Duodenal mucosa (tissue), 2 donors: ENCODE measurements at regions not wholly inside any gene's neighbourhood (a gene's known extent, or its start where the extent isn't known, plus 50 kb on each side); places are given as distances from the start of the nearest gene placed in this dataset.

Source experiments
- H3K27ac ChIP-seq: one replicate; pipeline ENCODE4 v1.7.0; 2013; ENCODE audit warnings: low read depth, low read length
- H3K27me3 ChIP-seq, 2 donors: one replicate each; pipeline ENCODE4 v1.7.0; 2013; ENCODE audit warnings: low read length in 2 of 2, control low read depth in 1 of 2; ENCODE audit not compliant: insufficient read depth in 2 of 2, control insufficient read depth in 1 of 2
- H3K36me3 ChIP-seq, 2 donors: one replicate each; pipeline ENCODE4 v1.7.0; 2013; ENCODE audit warnings: low read length in 2 of 2, control low read depth in 1 of 2; ENCODE audit not compliant: insufficient read depth in 2 of 2, control insufficient read depth in 1 of 2
- H3K4me1 ChIP-seq, 2 donors: one replicate each; pipeline ENCODE4 v1.7.0; 2013; ENCODE audit warnings: low read length in 2 of 2, control low read depth in 1 of 2; ENCODE audit not compliant: insufficient read depth in 2 of 2, control insufficient read depth in 1 of 2
- H3K4me3 ChIP-seq, 2 donors: one replicate each; pipeline ENCODE4 v1.7.0; 2013; ENCODE audit warnings: low read length in 2 of 2, low read depth in 1 of 2
- H3K9ac ChIP-seq, 2 donors: one replicate each; pipeline ENCODE4 v1.7.0; 2013; ENCODE audit warnings: low read length in 2 of 2, low read depth in 1 of 2
- H3K9me3 ChIP-seq, 2 donors: one replicate each; pipeline ENCODE4 v1.7.0; 2013; ENCODE audit warnings: low read length in 2 of 2, control low read depth in 1 of 2; ENCODE audit not compliant: control insufficient read depth in 1 of 2

DNA sequence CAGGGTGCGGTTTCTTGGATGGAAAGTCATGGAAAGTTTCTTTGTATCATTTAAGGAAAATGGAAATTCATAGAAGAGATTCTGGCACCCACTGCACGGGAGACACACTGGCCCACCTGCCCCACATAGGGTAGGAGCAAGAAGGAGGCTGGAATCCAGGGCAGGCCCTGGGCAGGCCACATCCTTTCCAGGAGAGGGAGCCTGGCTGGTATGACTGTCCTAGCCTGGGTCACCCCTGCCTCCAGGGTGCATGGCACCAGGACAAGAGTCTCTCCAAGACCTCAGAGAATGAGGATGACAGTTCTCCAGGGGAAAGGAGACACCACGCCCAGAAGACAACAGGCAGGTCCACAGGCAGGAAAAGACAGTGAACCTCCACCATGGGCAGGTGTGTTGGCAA, 297.2 kb downstream of the TCERG1L start:
- no peak overlapping the region for H3K9ac ChIP-seq
- H3K27ac ChIP-seq = no peak overlapping the region
- H3K36me3 ChIP-seq = no peaks in the 10 kb centered on the region
- no peaks in the 10 kb centered on the region for H3K27me3 ChIP-seq
- no peaks in the 10 kb centered on the region for H3K4me1 ChIP-seq
- H3K4me3 ChIP-seq = no peak overlapping the region
- no peaks in the 10 kb centered on the region for H3K9me3 ChIP-seq

DNA sequence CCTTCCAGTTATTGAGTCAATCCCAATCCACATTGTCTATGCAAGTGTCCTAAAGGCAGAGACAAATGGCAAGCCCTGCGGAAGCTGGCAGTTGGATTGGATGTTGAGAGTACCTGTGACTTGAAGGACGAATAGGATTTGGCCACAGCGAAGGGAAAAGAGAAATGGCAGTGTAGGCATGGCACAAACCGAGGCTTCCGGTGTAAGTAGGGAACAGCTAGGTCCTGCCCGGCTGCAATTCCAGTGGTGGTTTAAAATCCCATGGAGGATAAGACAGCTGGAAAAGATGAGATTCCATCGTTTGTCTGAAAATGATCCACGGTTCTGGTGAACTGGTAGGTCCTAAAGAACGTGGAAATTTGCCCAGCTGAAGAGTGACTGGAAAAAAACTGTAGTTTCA, 296.2 kb downstream of the TCERG1L start:
- Histone ChIP-seq H3K36me3 (no peaks in the 10 kb centered on the region), H3K27me3 (no peaks in the 10 kb centered on the region), H3K4me3 (no peak overlapping the region), H3K27ac (no peak overlapping the region), H3K9me3 (no peaks in the 10 kb centered on the region), H3K4me1 (no peaks in the 10 kb centered on the region), H3K9ac (no peak overlapping the region)

DNA sequence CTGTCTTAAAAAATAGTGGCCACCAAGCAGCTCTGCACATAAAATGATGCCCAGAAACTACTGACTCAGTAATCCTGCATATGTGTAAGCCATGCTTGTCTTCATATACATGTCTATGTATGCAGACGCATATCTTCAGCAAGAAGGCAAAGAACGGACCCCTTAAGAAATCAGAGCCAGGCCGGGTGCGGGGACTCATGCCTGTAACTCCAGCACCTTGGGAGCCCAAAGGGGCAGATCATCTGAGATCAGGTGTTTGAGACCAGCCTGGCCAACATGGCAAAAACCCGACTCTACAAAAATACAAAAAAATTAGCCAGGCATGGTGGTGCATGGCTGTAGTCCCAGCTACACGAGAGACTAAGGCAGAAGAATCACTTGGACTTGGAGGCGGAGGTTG, 295.0 kb downstream of the TCERG1L start:
- no peak overlapping the region for H3K4me3 ChIP-seq

DNA sequence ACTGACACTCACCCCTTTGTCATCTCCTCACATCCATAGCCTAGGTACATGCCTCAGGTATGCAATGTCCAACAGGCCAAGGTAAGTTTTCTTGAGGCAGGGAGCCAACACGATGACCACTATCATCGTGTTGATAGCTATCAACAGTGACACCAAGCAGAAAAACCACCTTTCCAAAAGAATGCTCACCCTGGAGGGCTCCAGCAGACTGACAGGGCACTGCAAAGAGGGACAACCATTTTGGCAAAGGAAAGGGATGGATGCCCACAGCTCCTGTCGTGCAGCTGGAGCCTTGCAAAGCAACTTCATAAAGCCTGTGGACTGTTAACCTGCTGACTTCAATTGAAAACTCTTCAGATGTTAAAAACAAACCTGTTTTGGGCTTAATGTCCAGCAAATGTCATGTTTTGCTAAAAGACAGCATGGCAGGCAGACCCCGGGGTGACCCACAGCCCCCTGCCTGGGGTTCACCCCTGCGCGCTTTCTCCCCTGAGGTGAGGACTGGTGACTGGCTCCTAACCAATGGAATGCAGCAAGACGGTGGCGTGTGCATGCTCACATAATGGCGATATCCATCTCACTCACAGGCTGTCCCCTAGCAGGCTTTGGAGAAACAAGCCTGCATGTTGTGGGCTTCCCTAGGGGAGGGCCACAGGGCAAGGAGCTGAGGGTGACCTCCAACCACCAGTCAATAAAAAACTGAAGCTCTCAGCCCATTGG, 293.8 kb downstream of the TCERG1L start:
- no peaks in the 10 kb centered on the region for H3K36me3 ChIP-seq
- no peak overlapping the region for H3K4me3 ChIP-seq
- no peaks in the 10 kb centered on the region for H3K27me3 ChIP-seq
- H3K9ac ChIP-seq = no peak overlapping the region
- H3K9me3 ChIP-seq = no peaks in the 10 kb centered on the region
- H3K4me1 ChIP-seq = no peaks in the 10 kb centered on the region
- H3K27ac ChIP-seq = no peak overlapping the region

More for the DNA sequence above, 295.0 kb downstream of the TCERG1L start:
- no peak overlapping the region for H3K9ac ChIP-seq
- H3K27ac ChIP-seq = no peak overlapping the region
- no peaks in the 10 kb centered on the region for H3K4me1 ChIP-seq
- H3K9me3 ChIP-seq = no peaks in the 10 kb centered on the region
- H3K36me3 ChIP-seq = no peaks in the 10 kb centered on the region
- H3K27me3 ChIP-seq = no peaks in the 10 kb centered on the region

DNA sequence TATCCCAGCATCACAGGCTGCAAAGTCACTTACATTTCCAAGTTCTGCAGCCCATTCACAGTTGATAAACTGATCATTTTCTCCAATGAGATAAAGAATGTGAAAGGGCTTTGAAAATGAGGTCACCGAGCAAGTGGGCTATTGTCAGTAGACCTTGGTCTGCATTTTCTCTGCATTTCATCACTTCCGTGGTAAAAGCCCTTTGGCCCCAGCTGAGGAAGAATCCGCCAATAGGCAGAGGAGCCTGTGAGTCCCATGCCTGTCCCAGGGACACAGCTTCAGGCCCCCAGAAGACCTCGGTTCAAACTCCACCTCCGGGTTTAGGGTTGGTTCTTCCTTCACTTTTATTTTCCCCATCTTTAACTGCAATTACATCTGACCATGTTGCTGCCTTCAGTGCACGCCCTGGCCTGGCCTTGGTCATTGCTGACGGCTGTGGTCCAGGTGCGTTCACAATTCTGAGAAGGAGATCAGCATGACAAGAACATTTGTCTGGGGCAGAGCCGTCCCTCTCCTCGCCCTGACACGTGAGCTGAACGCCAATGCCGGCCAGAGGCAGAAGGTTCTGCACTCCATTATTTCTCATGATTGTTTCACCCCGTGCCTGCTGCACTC, 292.5 kb downstream of the TCERG1L start:
- H3K9me3 ChIP-seq = no peaks in the 10 kb centered on the region

DNA sequence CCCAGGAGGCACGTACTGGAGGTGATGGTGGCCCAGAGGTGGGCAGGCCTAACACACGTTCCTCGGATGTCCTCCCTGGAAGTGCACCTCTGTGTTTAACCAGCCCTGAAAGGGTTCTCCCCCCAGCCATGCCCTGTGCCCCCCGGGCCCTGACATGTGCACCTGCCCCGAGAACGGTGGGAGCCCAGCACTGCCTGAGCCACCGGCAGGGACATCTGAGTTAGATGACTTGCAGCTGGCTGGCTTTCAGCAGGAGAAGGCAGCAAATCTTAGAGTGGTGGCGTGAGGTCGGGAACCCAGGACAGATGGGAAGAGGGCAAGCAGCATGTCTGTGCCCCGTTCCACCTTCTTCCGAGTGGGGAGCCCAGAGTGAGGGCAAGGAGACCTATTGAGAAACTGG, 291.8 kb downstream of the TCERG1L start:
- no peak overlapping the region for H3K27ac ChIP-seq

More for the DNA sequence above, 292.5 kb downstream of the TCERG1L start:
- no peak overlapping the region for H3K9ac ChIP-seq
- H3K4me3 ChIP-seq = no peak overlapping the region
- H3K36me3 ChIP-seq = no peaks in the 10 kb centered on the region
- no peaks in the 10 kb centered on the region for H3K27me3 ChIP-seq
- H3K4me1 ChIP-seq = no peaks in the 10 kb centered on the region
- H3K27ac ChIP-seq = no peak overlapping the region

DNA sequence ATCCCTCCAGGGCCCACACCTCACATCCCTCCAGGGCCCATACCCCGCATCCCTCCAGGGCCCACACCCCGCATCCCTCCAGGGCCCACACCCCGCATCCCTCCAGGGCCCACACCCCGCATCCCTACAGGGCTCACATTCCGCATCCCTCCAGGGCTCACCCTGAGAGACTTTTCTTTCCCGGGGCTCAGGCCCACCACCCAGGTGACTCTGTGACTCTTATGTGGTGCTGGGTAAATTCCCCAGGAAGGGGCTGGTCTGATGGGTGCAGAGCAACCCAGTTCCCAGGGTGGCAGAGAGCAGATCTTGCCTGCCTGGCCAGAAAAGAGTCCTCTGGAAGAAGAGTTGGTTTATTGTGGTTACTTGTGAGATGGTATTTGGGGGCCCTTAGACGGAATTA, 290.7 kb downstream of the TCERG1L start:
- H3K4me1 ChIP-seq = no peaks in the 10 kb centered on the region
- H3K36me3 ChIP-seq = no peaks in the 10 kb centered on the region
- H3K9me3 ChIP-seq = no peaks in the 10 kb centered on the region
- no peak overlapping the region for H3K4me3 ChIP-seq
- H3K27ac ChIP-seq = no peak overlapping the region
- H3K9ac ChIP-seq = no peak overlapping the region
- no peaks in the 10 kb centered on the region for H3K27me3 ChIP-seq

More for the DNA sequence above, 291.8 kb downstream of the TCERG1L start:
- no peaks in the 10 kb centered on the region for H3K27me3 ChIP-seq
- no peak overlapping the region for H3K4me3 ChIP-seq
- no peaks in the 10 kb centered on the region for H3K4me1 ChIP-seq
- no peaks in the 10 kb centered on the region for H3K36me3 ChIP-seq
- no peaks in the 10 kb centered on the region for H3K9me3 ChIP-seq
- no peak overlapping the region for H3K9ac ChIP-seq

DNA sequence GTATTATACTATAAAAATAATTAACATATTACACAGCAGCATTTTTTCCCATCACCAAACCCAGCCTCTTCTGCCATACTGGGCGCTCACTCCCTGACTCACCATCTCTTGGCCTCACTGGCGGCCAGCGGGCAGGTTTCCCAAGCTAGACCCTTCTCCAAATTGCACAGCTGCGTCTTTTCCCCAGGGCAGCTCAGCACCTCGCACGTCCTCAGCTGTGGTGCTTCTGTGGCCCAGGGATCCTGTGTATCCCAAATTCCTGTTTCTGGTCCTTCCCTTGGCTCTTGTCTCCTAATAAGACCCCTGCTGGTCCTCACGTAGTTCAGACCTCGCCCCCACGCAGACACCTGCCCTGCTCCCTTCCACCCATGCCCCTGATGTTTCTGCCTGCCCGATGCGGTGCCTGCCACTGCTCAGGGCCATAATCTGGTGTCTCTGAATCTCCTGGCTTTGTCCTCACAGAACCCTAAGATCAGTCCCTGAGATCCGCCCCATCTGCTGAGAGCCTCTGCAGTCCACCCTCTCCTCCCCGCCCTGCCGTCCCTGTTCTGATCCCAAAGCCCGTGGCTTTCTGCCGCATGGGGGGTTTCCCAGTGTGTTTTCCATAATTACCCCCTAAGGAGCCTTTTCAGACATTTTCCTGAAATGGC, 290.1 kb downstream of the TCERG1L start:
- no peak overlapping the region for H3K9ac ChIP-seq
- H3K36me3 ChIP-seq = no peaks in the 10 kb centered on the region
- H3K27ac ChIP-seq = no peak overlapping the region
- no peak overlapping the region for H3K4me3 ChIP-seq
- H3K9me3 ChIP-seq = no peaks in the 10 kb centered on the region
- no peaks in the 10 kb centered on the region for H3K27me3 ChIP-seq
- no peaks in the 10 kb centered on the region for H3K4me1 ChIP-seq

DNA sequence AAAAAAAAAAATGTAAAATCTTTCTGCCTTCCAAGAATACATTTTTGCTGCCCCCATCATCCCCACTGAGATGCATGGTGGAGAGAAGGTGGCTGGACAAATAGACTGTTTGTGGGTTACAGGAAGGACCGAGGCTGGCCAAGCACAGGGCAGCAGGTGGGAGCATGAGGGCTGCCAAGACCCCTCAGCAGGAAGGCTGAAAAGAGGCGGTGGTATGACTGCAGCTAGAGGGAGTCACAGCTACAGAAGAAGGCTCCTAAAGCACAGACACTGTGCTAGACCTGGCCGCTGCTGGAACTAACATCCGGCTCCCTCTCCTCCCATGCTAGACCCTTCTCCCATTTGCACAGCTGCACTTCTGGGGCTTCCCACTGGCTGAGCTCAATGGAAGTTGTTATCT, 289.6 kb downstream of the TCERG1L start:
- Histone ChIP-seq H3K36me3 (no peaks in the 10 kb centered on the region), H3K9me3 (no peaks in the 10 kb centered on the region), H3K9ac (no peak overlapping the region), H3K4me1 (no peaks in the 10 kb centered on the region), H3K27me3 (no peaks in the 10 kb centered on the region), H3K27ac (no peak overlapping the region), H3K4me3 (no peak overlapping the region)

DNA sequence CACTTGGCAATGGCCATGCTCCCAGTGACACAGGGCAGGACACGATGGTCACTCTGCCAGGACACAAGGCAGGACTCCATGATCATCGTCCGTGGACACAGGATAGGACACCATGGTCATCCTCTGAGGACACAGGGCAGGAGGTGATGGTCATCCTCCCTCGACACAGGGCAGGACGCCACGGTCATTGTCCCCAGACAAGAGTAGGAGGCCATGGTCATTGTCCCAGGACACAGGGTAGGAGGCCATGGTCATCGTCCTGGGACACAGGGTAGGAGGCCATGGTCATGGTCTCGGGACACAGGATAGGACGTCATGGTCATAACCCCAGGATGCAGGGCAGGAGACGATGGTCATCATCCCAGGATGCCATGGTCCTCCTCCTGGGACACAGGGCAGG, 289.2 kb downstream of the TCERG1L start:
- Histone ChIP-seq H3K27ac (no peak overlapping the region), H3K9me3 (no peaks in the 10 kb centered on the region), H3K36me3 (no peaks in the 10 kb centered on the region), H3K9ac (no peak overlapping the region), H3K4me1 (no peaks in the 10 kb centered on the region), H3K27me3 (no peaks in the 10 kb centered on the region), H3K4me3 (no peak overlapping the region)
